ENCODE measurements at regions not wholly inside any gene's neighbourhood (a gene's known extent, or its start where the extent isn't known, plus 50 kb on each side); places are given as distances from the start of the nearest gene placed in this dataset.

GRCh38 chr6:165090242-165090641 lies 219.2 kb downstream of the C6orf118 start:
- DNase-seq (no peak), ATAC-seq (no peak)
- Histone ChIP-seq H3K27ac (no peak overlapping the region), H3K27me3 (no peaks in the 10 kb centered on the region), H3K4me1 (no peaks in the 10 kb centered on the region), H3K9me3 (no peaks in the 10 kb centered on the region), H3K4me3 (no peak overlapping the region), H3K36me3 (no peaks in the 10 kb centered on the region)
- intact Hi-C loops (cut with DNase I; ENCODE audit: low total_unique reads) = no loop called here
- TF ChIP-seq POLR2A (IDR thresholded peaks at IDR 0.05) = no peak
- TF ChIP-seq, protein P1, sequence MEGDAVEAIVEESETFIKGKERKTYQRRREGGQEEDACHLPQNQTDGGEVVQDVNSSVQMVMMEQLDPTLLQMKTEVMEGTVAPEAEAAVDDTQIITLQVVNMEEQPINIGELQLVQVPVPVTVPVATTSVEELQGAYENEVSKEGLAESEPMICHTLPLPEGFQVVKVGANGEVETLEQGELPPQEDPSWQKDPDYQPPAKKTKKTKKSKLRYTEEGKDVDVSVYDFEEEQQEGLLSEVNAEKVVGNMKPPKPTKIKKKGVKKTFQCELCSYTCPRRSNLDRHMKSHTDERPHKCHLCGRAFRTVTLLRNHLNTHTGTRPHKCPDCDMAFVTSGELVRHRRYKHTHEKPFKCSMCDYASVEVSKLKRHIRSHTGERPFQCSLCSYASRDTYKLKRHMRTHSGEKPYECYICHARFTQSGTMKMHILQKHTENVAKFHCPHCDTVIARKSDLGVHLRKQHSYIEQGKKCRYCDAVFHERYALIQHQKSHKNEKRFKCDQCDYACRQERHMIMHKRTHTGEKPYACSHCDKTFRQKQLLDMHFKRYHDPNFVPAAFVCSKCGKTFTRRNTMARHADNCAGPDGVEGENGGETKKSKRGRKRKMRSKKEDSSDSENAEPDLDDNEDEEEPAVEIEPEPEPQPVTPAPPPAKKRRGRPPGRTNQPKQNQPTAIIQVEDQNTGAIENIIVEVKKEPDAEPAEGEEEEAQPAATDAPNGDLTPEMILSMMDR (IDR thresholded peaks at IDR 0.05 in 4 of 5, conservative IDR thresholded peaks at IDR 0.05 in 1 of 5) = no peak
- in situ Hi-C loops (cut with MboI; ENCODE audit: low sequenced_read_pairs in 4 of 4) = no loop called here

DNA sequence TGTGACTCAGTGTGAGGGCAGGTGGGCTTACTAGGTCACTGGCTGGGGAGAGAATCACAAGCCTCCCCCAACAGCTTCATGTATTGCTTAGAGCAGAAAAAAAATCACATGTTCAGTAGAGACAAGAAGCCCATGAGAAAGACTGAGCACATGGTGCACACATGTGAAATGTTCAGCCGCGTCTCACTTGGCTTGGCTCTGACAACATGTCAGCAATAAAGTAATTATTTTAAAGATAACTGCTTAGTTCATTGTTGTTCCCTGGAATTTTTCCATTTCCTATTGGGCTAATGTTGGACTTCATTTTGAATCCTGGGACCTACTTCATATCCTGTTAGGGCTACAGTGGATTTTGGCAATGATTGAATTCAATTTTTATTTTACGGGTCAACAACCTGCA lies 222.6 kb downstream of the C6orf118 start:
- Histone ChIP-seq H3K36me3 (no peaks in the 10 kb centered on the region), H3K4me1 (no peaks in the 10 kb centered on the region), H3K27ac (no peak overlapping the region), H3K27me3 (no peaks in the 10 kb centered on the region), H3K4me3 (no peak overlapping the region), H3K9me3 (no peaks in the 10 kb centered on the region)
- no peak for ATAC-seq
- no peak for TF ChIP-seq POLR2A (IDR thresholded peaks at IDR 0.05)
- TF ChIP-seq, protein P1 (IDR thresholded peaks at IDR 0.05 in 4 of 5, conservative IDR thresholded peaks at IDR 0.05 in 1 of 5) = no peak
- intact Hi-C loops (cut with DNase I; ENCODE audit: low total_unique reads) = no loop called here
- no peak for DNase-seq
- in situ Hi-C loops (cut with MboI; ENCODE audit: low sequenced_read_pairs in 4 of 4) = no loop called here

GRCh38 chr6:165082636-165083035 lies 226.8 kb downstream of the C6orf118 start:
- Histone ChIP-seq H3K4me1 (no peaks in the 10 kb centered on the region), H3K4me3 (no peak overlapping the region), H3K27ac (no peak overlapping the region), H3K27me3 (no peaks in the 10 kb centered on the region), H3K9me3 (no peaks in the 10 kb centered on the region), H3K36me3 (no peaks in the 10 kb centered on the region)
- intact Hi-C loops (cut with DNase I; ENCODE audit: low total_unique reads) = no loop called here
- DNase-seq = no peak
- ATAC-seq = no peak
- TF ChIP-seq, protein P1 (IDR thresholded peaks at IDR 0.05 in 4 of 5, conservative IDR thresholded peaks at IDR 0.05 in 1 of 5) = no peak
- no peak for TF ChIP-seq POLR2A (IDR thresholded peaks at IDR 0.05)
- in situ Hi-C loops (cut with MboI; ENCODE audit: low sequenced_read_pairs in 4 of 4) = no loop called here

DNA sequence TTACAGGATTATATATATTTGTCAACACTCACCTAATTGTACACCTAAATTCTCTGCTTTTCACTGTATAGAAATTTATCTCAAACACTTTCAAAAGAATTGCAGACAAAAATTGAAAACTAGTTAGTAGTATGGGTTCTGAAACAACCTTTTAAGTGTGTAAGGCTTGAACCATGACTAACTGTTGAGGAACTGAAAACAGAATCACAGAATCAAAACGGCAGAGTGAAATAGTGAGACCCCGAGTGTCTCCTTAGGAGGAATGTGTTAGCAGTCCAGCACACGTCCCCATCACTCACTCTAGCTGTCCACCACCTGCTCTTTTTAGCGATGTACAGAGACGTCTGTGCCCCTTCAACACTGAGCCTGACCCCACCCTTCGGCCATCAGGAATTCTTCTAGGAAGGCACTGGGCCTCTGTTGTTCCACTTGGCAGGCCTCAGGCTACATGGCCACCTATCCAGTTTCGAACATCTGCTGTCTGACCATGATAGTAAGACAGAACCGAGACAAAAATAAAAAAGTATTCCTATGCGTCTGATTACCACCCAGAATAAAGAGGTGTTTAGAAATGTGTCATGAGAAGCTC lies 227.4 kb downstream of the C6orf118 start:
- Histone ChIP-seq H3K4me1 (no peaks in the 10 kb centered on the region), H3K36me3 (no peaks in the 10 kb centered on the region), H3K4me3 (no peak overlapping the region), H3K27ac (no peak overlapping the region), H3K27me3 (no peaks in the 10 kb centered on the region), H3K9me3 (no peaks in the 10 kb centered on the region)
- TF ChIP-seq, protein P1 (IDR thresholded peaks at IDR 0.05 in 4 of 5, conservative IDR thresholded peaks at IDR 0.05 in 1 of 5) = no peak
- no peak for TF ChIP-seq POLR2A (IDR thresholded peaks at IDR 0.05)
- intact Hi-C loops (cut with DNase I; ENCODE audit: low total_unique reads) (no loop called here), in situ Hi-C loops (cut with MboI; ENCODE audit: low sequenced_read_pairs in 4 of 4) (no loop called here)
- ATAC-seq = no peak
- no peak for DNase-seq

DNA sequence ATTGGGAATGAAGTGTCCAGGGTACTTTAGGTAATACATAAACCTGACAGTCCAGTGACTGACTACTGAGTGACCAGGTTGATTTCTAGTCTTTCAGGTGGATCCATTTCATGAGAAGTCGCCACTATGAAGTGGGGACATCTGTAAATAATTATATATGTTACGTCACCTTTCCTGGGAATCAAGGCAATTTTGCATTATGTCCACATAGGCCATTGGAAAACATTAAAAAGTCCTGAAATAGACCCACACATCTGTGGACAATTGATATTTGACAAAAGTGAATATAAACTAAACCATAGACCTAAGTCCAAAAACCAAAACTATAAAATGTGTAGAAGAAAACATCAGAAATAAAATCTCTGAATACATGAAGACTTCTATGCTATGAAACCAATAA lies 231.5 kb downstream of the C6orf118 start:
- no peak overlapping the region for H3K27ac ChIP-seq
- H3K36me3 ChIP-seq = no peaks in the 10 kb centered on the region
- no peaks in the 10 kb centered on the region for H3K9me3 ChIP-seq
- H3K27me3 ChIP-seq = no peaks in the 10 kb centered on the region
- intact Hi-C loops (cut with DNase I; ENCODE audit: low total_unique reads) (no loop called here), in situ Hi-C loops (cut with MboI; ENCODE audit: low sequenced_read_pairs in 4 of 4) (no loop called here)
- TF ChIP-seq, protein P1 (IDR thresholded peaks at IDR 0.05 in 4 of 5, conservative IDR thresholded peaks at IDR 0.05 in 1 of 5) = no peak
- TF ChIP-seq POLR2A (IDR thresholded peaks at IDR 0.05) = no peak
- DNase-seq = no peak
- no peaks in the 10 kb centered on the region for H3K4me1 ChIP-seq
- no peak overlapping the region for H3K4me3 ChIP-seq
- ATAC-seq = no peak

All from gastrocnemius medialis (tissue), 4 donors.